HG03175 (cell line): ENCODE measurements at regions not wholly inside any gene's neighbourhood (a gene's known extent, or its start where the extent isn't known, plus 50 kb on each side); places are given as distances from the start of the nearest gene placed in this dataset.
"Not testable (repeated sequence)": the region's sequence is repeated elsewhere in the genome, so short reads cannot be mapped to it uniquely, and the experiment has no call there.

Experiments
- ATAC-seq: cut with Tn5 transposase; IDR thresholded peaks from one replicate; pipeline ENCODE4 v1.9.1; 2021; ENCODE audit warnings: mild to moderate bottlenecking, moderate library complexity; ENCODE audit not compliant: unreplicated experiment

- ATAC-seq: no peak
Observed at GRCh38 chr11:29184939-29185890, 831.6 kb downstream of the KCNA4 start.

GRCh38 chr11:29183301-29183700 is 833.5 kb downstream of the KCNA4 start:
- ATAC-seq: no peak

GRCh38 chr11:29173660-29174062 is 843.2 kb downstream of the KCNA4 start:
- no peak for ATAC-seq

DNA sequence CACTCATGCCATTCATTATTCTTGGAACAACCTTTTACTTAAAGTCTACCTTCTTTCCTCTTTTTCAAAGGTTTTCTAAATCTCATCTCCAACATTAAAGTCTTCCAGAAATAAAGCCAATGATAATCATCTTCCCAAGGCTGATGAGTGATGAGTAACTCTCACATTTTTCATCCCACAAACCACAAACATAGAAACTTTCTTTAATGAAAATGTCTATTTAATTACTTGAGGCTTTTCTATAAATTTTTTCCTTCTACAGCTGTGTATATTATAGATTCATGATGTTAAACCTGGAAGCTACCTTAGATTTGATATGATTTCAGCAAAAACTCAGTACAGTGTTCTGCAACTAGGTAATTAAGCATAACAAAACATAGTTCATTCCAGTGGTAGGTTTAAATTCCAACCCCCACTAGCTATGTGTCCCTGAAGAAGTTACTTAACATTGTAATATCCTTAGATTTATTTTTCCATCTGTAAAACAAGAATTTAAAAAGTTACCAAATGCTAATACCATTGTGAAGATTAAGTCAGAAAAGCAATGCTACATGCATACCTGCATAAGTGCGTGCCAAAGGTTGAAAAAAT is 845.4 kb downstream of the KCNA4 start:
- no peak for ATAC-seq

DNA sequence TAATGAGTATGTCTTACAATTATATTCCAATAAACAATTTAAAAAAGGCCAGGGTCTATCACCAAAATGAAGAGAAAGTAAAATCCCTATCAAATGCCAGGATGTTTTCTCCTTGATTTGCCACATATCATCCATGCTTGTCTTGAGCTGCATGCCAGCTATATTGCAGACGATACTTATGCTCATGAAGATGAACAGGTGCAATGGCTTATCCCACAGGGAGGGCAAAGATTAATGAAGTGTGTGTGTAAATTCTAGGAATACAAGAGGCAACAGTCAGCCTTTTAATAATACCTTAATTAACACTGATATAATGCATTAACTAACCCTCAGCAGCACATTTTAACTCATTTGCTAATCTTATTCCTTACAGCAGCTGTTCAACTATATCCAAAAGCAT is 850.5 kb downstream of the KCNA4 start:
- ATAC-seq: no peak

DNA sequence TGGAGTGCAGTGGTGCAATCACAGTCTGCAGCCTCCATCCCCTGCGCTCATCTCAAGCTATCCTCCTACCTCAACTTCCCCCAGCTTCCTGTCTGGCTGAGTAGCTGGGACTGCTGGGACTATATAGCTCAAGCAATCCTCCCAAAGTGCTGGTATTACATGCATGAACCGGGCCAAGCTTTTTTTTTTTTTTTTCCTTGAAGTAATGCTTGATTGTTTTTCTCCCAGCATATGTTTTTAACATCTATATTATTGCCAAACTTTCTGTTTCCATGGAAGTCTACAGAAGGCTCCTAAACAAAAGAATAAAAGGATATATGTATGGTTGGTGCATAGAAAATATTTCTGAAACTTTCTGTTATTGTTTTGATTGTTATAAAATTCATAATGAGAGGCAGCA is 853.6 kb downstream of the KCNA4 start:
- ATAC-seq: no peak

DNA sequence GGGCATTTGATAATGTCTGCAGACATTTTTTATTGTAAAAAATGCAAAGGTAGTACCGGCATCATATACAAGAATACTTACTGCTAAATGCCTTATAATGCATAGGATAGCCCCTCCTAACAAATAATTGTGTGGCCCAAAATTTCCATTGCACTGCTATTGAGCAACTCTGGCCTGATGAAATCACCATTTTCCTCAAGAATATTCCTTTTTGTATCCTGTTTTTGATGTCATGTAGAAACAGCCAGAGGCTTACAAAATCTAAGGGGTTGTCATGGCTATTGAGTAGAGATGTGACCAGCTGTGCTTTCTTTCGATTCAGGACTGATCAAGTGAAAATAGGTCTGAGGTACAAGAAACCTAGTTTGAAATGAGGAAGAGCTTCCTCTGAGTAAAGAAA is 854.3 kb downstream of the KCNA4 start:
- ATAC-seq: no peak

DNA sequence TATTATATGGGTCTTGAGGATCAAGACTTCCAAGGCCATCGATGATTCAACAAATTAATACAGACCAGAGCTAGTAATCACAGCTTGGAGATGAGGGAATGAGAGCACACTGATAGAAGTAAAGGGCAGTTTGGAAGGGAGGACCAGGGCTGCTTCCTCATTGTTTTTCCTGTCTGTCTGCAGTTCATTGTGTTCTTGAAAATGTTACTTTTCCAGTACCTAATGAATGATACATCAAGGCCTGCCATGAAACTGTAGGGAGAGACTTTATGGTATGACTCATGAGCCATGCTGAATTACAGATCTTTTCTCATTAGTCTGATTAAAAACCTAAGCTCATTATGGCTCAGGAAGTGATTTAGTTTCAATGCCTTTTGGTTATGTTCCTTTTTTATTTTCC is 855.6 kb downstream of the KCNA4 start:
- no peak for ATAC-seq

GRCh38 chr11:29159552-29160465 is 857.0 kb downstream of the KCNA4 start:
- peak; percentile 69 for ATAC-seq

DNA sequence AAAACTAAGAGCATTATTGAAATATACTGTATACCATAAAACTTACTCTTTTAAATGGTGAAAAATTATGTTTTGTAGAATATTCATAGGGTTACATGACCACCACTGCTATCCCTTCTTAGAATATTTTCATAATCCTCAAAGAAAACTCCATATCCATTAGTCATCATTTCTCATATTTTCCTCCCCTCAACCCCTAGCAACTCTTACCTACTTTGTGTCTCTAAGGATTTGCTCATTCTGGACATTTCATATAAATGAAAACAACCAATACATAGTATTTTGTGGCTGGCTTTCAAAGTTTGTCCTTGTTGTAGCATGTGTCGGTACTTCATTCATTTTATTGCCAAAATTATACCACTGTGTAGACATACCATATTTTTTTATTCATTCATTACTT is 863.8 kb downstream of the KCNA4 start:
- no peak for ATAC-seq

GRCh38 chr11:29142573-29142972 is 874.3 kb downstream of the KCNA4 start:
- ATAC-seq: not testable (repeated sequence)

DNA sequence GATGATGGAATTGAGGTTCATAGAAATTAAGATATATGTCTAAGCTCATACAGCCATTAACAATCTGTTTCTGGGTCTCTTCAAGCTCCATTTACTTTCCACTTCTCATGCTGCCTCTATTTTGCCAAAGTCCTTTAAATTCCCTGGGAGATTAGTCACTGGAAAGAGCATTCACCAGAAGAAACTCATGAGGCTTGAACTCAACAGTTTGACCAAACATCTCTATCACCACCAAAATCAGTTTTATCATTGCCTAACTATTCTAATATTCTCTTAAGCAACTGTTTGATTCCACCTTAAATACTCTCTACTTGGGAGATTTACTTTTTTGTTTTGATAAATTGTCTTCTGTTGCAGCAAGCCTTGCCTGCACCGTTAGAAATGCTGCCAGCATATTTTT is 881.3 kb downstream of the KCNA4 start:
- ATAC-seq: no peak

DNA sequence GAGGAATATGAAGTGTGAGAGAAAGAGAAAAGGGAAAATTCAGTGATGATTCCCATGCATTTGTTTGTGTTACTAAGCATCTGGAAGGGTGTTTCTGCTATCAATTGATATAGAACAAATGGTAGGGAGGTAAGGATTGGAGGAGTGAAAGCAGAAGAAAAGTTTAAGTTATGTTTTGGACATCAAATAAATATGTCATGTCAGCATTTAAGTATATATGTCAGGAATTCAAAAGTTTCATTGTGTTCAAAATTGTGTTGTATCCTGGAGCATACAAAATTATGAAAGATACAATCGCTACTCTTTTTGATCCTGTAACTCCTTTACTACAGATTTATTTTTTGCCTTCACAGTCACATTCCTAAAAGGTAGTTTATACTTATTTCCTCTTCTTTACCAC is 885.8 kb downstream of the KCNA4 start:
- ATAC-seq: no peak

GRCh38 chr11:29129844-29130243 is 887.0 kb downstream of the KCNA4 start:
- no peak for ATAC-seq

DNA sequence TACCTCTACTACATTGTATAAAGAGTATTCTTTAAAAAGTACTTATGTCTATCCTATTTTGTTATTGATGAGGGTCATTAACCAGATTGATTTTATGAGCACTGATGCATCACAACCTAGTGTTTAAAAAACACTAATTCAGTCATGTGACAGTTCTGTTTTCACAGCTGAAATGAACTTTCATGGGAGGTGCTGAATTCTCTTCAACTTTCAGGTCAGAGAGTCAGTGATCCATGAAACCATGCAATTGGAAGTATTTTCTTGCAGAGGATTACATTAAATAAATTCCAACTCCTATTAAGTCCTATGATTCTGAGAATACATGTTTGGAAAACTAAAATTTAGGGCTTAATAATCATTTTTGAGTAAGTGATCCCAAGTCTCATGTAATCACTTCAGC is 889.4 kb downstream of the KCNA4 start:
- no peak for ATAC-seq

GRCh38 chr11:29125606-29126005 is 891.2 kb downstream of the KCNA4 start:
- ATAC-seq: no peak

DNA sequence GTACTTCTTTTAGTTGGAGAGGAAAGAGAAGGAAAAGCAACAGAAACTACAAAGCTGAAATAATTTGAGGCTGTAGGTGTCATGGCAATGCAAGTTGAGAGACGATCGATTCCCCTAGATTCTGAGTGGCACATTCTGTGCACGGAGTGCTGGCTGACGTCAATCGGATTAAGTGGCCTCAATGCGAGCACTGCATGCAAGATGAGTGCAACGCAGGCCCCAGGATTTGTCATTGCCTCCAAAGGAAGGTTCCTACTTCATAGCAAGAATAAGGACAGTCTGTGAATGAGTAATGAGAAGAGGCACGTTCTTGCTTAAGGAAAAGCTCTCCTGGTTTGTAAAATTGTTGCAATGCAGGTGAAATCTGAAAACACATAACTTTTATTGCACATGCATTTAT is 892.4 kb downstream of the KCNA4 start:
- ATAC-seq: no peak

DNA sequence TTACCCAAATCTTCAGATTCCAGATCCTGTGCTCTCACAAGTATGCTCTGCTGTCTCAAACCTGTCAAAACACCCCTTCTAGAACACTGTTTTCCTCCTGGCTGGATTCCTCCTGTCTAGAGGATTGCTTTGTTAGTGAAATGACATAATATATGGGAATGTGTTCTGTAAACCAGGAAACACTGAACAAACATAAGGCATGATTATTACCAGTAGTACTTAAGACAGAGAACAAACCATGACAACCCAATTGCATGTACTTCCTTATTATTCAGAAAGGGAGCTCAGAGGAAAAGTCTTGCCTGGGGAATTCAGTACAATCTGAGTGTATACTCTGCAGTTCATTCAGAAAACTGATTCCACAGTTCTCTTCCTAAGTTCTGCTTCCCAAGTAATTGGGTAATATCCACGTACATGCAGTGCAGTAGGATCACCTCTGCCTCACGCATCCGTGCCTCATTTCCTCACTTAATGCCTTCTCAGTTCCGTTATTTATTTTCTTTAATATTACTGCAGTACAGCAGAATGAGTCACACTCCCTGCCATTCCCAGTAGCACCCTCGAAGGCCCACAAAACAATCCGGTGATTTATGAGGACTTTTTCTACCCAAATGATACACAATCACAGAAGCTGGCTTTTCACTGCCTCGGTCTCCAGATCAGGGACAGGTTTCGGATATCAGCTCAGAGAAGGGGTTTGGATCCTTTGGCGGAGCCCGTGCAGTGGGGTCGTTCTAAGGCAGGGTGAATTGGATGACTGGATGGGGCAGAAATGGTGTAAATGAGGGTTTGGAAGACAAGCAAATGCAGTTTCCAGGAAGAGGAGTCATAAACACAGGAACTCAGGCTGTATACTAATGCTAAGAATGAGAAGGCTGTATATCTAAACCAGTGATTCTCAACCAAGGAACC is 896.9 kb downstream of the KCNA4 start:
- no peak for ATAC-seq

DNA sequence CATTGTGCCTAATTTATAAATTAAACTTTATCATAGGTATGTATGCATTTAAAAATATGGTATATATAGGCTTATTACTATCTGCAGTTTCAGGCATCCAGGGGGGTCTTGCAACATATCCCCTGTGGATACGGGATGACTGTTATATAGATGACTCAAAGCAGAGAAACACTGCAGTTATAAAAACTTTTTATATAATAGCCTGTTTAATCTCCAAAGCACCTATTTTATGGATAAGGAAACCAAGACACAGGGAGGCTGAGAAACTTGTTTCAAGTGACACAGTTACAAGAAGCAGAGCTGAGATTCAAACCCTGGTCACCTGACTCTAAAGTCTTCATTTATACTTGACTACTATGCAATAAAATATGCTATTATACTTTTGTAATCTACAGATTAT is 897.7 kb downstream of the KCNA4 start:
- no peak for ATAC-seq

DNA sequence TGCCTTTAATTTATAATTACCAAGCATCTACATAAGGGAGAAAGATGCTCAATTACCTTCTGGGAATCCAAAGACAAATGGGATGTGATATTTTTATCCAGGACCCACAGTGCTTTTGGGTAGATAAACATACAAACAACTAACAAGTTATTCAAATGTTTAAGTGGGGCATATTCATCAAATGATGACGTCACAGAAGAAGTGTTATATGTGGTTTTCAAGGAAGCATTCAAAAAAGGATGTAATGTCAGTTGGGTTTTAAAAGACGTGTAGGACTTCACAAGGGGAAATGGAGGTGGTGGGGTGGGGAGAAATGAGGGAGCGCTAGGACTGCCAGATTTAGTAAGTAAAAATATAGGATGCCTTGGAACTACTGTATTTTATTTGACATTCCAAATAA is 915.9 kb downstream of the KCNA4 start:
- no peak for ATAC-seq
